RWPE2 (cell line): ENCODE measurements at regions not wholly inside any gene's neighbourhood (a gene's known extent, or its start where the extent isn't known, plus 50 kb on each side); places are given as distances from the start of the nearest gene placed in this dataset.

Experiments
- ATAC-seq: fragments of 200-7000 bp; cut with Tn5 transposase; 3 replicates; pipeline ENCODE4 v1.9.1; 2021; ENCODE audit warnings: low read depth
- DNase-seq: peaks from one replicate; pipeline ENCODE4 v3.0.0-alpha.2; 2020; ENCODE audit warnings: low spot score
- H3K27ac ChIP-seq: fragments of 450-650 bp; 2 replicates; pipeline ENCODE4 v1.5.1; 2017; ENCODE audit warnings: mild to moderate bottlenecking; ENCODE audit not compliant: poor library complexity, severe bottlenecking
- H3K27me3 ChIP-seq: fragments of 250-450 bp; sonication (Bioruptor Pico); 2 replicates; pipeline ENCODE4 v1.5.1; 2021; ENCODE audit warnings: mild to moderate bottlenecking, moderate library complexity; ENCODE audit not compliant: insufficient read depth, poor library complexity, severe bottlenecking
- H3K36me3 ChIP-seq: fragments of 250-450 bp; sonication (Bioruptor Pico); 2 replicates; pipeline ENCODE4 v1.5.1; 2020; ENCODE audit warnings: low read depth, mild to moderate bottlenecking, moderate library complexity
- H3K4me1 ChIP-seq: fragments of 250-450 bp; sonication (Bioruptor Pico); 2 replicates; pipeline ENCODE4 v1.5.1; 2021; ENCODE audit warnings: mild to moderate bottlenecking, moderate library complexity; ENCODE audit not compliant: insufficient read depth, poor library complexity, severe bottlenecking
- H3K4me3 ChIP-seq: fragments of 250-450 bp; sonication (Bioruptor Pico); 2 replicates; pipeline ENCODE4 v1.5.1; 2021; ENCODE audit warnings: mild to moderate bottlenecking, moderate library complexity; ENCODE audit not compliant: severe bottlenecking
- H3K9me3 ChIP-seq: fragments of 250-450 bp; sonication (Bioruptor Pico); 2 replicates; pipeline ENCODE4 v1.5.1; 2021; ENCODE audit warnings: mild to moderate bottlenecking, moderate library complexity; ENCODE audit not compliant: severe bottlenecking
- TF ChIP-seq, protein P1 (sequence below): fragments of 450-650 bp; IDR thresholded peaks from one replicate; pipeline ENCODE4 v1.5.1; 2017; ENCODE audit warnings: mild to moderate bottlenecking, moderate library complexity; ENCODE audit not compliant: poor library complexity, severe bottlenecking

DNA sequence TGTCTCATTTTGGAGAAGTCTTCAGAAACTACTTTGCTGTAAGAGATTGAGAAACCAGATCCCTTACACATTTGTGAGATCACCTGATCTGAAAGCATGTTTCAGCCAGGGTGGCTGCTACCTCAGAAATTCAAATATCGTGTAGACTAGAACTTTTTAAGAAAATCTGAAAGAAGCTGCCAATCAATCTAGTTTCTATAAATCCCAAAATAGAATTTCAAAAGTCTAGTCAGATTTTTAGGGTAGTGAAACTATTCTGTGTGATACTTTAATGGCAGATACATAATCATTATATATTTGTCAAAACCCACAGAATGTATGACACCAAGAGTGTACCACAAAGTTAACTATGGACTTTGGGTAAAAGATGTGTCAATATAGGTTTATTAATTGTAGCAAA lies 79.9 kb upstream of the PLPPR5 start:
- Histone ChIP-seq H3K36me3 (no peaks in the 10 kb centered on the region), H3K27me3 (no peaks in the 10 kb centered on the region), H3K4me3 (no peak overlapping the region), H3K9me3 (no peaks in the 10 kb centered on the region), H3K4me1 (no peaks in the 10 kb centered on the region), H3K27ac (no peak overlapping the region)
- ATAC-seq (no peak), DNase-seq (no peak)
- TF ChIP-seq, protein P1, sequence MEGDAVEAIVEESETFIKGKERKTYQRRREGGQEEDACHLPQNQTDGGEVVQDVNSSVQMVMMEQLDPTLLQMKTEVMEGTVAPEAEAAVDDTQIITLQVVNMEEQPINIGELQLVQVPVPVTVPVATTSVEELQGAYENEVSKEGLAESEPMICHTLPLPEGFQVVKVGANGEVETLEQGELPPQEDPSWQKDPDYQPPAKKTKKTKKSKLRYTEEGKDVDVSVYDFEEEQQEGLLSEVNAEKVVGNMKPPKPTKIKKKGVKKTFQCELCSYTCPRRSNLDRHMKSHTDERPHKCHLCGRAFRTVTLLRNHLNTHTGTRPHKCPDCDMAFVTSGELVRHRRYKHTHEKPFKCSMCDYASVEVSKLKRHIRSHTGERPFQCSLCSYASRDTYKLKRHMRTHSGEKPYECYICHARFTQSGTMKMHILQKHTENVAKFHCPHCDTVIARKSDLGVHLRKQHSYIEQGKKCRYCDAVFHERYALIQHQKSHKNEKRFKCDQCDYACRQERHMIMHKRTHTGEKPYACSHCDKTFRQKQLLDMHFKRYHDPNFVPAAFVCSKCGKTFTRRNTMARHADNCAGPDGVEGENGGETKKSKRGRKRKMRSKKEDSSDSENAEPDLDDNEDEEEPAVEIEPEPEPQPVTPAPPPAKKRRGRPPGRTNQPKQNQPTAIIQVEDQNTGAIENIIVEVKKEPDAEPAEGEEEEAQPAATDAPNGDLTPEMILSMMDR, result no peak

DNA sequence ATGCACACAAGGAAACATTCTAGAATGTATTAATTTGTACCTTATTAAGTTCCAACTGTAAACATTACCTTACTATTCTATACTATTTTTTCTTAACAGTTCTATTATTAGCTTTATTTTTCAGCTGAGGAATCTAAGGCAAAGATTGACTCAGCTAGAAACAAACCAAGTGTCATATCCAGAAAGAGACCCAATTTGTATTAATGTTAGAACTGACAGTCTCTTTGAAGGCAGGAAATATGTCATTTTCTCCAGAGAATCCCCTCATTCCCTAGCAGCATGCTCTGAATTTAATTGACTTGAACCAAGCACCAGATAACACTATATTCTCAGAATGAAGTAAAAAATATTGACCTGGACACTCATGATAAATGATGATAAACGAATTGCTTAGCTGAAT lies 81.4 kb upstream of the PLPPR5 start:
- no peak overlapping the region for H3K27ac ChIP-seq
- H3K36me3 ChIP-seq, result no peaks in the 10 kb centered on the region
- ATAC-seq (no peak), DNase-seq (no peak)
- H3K9me3 ChIP-seq, result no peaks in the 10 kb centered on the region
- TF ChIP-seq, protein P1, result no peak
- H3K4me3 ChIP-seq, result no peak overlapping the region
- no peaks in the 10 kb centered on the region for H3K27me3 ChIP-seq
- H3K4me1 ChIP-seq, result no peaks in the 10 kb centered on the region

DNA sequence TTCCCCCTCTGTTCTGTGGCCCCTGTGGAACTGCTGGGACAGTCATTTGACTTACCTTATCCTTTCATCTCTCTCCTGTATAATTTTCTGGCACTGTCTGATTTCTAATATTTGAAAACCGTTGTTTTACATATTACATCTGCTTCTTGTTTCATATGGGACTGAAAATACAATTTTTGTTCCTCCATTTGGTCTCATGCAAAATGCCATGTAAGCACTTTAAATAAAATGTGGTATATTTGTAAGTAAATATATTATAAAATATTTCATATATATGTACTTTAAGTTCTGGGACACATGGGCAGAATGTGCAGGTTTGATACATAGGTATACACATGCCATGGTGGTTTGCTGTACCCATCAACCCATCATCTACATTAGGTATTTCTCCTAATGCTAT lies 93.9 kb upstream of the PLPPR5 start:
- Histone ChIP-seq H3K27ac (no peak overlapping the region), H3K4me1 (no peaks in the 10 kb centered on the region), H3K36me3 (no peaks in the 10 kb centered on the region), H3K9me3 (no peaks in the 10 kb centered on the region), H3K27me3 (no peaks in the 10 kb centered on the region), H3K4me3 (no peak overlapping the region)
- DNase-seq, result no peak
- ATAC-seq, result no peak
- TF ChIP-seq, protein P1, result no peak

DNA sequence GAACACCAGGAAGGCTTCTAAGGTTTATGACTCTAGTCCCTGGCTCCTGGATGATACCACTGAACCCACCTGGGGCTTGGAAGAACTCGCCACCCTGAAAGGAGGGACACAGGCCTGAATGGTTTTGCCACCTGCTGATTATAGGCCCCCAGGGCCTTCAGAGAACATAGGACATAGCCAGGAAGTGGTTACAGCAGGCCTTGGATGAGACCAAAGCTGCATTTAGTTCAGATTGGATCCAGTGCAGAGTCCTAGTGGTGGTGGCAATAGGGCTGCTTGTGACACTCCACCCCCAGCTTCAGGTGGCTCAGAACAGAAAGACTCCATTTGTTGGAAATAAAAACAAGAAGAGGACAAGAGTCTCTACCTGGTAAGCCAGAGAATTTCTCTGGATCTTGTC lies 101.6 kb upstream of the PLPPR5 start:
- H3K27me3 ChIP-seq, result no peaks in the 10 kb centered on the region
- TF ChIP-seq, protein P1, result no peak
- ATAC-seq (no peak), DNase-seq (no peak)
- no peaks in the 10 kb centered on the region for H3K36me3 ChIP-seq
- H3K9me3 ChIP-seq, result no peaks in the 10 kb centered on the region
- H3K4me3 ChIP-seq, result no peak overlapping the region
- H3K27ac ChIP-seq, result no peak overlapping the region
- no peaks in the 10 kb centered on the region for H3K4me1 ChIP-seq

DNA sequence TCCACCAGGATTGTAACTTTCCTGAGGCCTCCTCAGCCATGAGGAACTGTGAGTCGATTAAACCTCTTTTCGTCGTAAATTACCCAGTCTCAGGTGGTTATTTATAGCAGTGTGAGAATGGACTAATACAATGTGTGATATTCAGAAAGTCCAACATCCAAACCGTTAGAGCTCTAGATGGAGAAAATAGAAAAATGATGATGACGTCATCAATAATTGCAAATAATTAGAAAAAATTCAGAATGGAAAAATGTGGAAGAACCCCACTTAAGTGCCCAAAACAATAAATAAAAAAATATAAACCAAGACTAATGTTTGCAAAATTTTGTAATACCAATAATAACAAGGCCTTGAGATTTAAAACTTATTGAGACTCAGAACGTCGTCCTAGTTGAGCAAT lies 103.0 kb upstream of the PLPPR5 start:
- ATAC-seq, result no peak
- TF ChIP-seq, protein P1, result no peak
- Histone ChIP-seq H3K27ac (no peak overlapping the region), H3K4me1 (no peaks in the 10 kb centered on the region), H3K4me3 (no peak overlapping the region), H3K27me3 (no peaks in the 10 kb centered on the region), H3K9me3 (no peaks in the 10 kb centered on the region), H3K36me3 (no peaks in the 10 kb centered on the region)
- no peak for DNase-seq
